ENCODE measurements at regions not wholly inside any gene's neighbourhood (a gene's known extent, or its start where the extent isn't known, plus 50 kb on each side); places are given as distances from the start of the nearest gene placed in this dataset.

DNA sequence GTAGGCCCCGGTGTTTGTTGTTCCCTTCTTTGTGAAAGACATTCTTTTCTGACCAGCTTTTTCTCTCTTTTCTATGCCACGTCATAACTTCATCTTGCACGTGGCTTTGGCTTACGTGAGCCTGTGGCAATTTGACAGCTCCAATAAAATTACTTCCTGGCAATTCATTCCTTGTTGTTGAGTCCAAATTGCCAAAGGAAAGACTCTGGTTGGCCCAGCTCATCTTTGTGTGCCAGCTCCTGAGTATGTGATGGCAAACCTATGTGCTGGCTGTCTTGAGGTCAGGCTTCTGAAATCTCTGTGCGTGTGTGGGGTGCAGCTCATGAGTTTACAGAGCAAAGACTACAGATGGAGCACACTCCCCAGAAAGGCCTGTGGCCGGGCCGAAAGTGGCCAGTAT lies 272.5 kb upstream of the SGK1 start:
- ChIA-PET POLR2A (ENCODE audit: partially characterized antibody) (interaction anchor here (0.7 kb wide), 1 partner anchor 271 kb away, joined by 3 read pairs; no protein-coding TSS in a partner anchor), CTCF (ENCODE audit: partially characterized antibody) (interaction anchor here (1.6 kb wide), 1 partner anchor 51 kb away, joined by 9 read pairs; no protein-coding TSS in a partner anchor)
- FAIRE-seq (no peak), DNase-seq (ENCODE audit: low read depth in 1 of 2, low spot score in 2 of 2) (no peak)
- Histone ChIP-seq H3K79me1 (ENCODE audit: low read depth, low read length) (no peaks in the 10 kb centered on the region), H2BK120ac (replicated peaks; ENCODE audit: low read depth, low read length) (no peak overlapping the region), H2BK15ac (ENCODE audit: low read length) (no peak overlapping the region), H3K79me2 (ENCODE audit: control insufficient read depth in 1 of 2, insufficient read depth in 2 of 2, low read length in 2 of 2) (no peaks in the 10 kb centered on the region), H3K23ac (ENCODE audit: insufficient read length) (no peak overlapping the region), H3K4me2 (ENCODE audit: insufficient read depth in 1 of 2, low read depth in 2 of 2, low read length in 2 of 2) (no peak overlapping the region), H3K9ac (replicated peaks in 1 of 4; ENCODE audit: extremely low read depth in 1 of 4, low read depth in 3 of 4, low read length in 3 of 4) (no peak overlapping the region), H4K91ac (replicated peaks; ENCODE audit: insufficient read length, low read length) (no peak overlapping the region), H3K36me3 (ENCODE audit: control insufficient read depth in 2 of 4, insufficient read depth in 4 of 4, low read length in 3 of 4) (no peaks in the 10 kb centered on the region), H3K56ac (replicated peaks; ENCODE audit: insufficient read length, low read depth, low read length) (no peak overlapping the region), H3K18ac (ENCODE audit: extremely low read depth, low read length) (no peak overlapping the region), H4K5ac (ENCODE audit: insufficient read length, low read depth, low read length) (no peak overlapping the region), H3K4ac (replicated peaks; ENCODE audit: insufficient read length, low read depth, low read length) (no peak overlapping the region), H4K8ac (ENCODE audit: extremely low read depth, insufficient read depth, low read length) (no peak overlapping the region), H3K4me3 (ENCODE audit: extremely low read depth in 1 of 4, insufficient read depth in 2 of 4, low read depth in 3 of 4, low read length in 4 of 4) (no peak overlapping the region), H3K9me3 (ENCODE audit: insufficient read depth in 2 of 2, low read depth in 1 of 2, low read length in 1 of 2) (no peaks in the 10 kb centered on the region), H2AK5ac (ENCODE audit: low read depth, low read length) (no peak overlapping the region), H3K14ac (ENCODE audit: insufficient read length) (no peak overlapping the region), H3K4me1 (replicated peaks in 1 of 4; ENCODE audit: control insufficient read depth in 3 of 4, insufficient read depth in 4 of 4, low read length in 3 of 4) (peaks cover 0 to 2% (median 0%) of the 10 kb centered on the region in 4 experiments; a peak in 1 of 7 replicates), H3K23me2 (ENCODE audit: low read depth, low read length) (no peaks in the 10 kb centered on the region; the same call in 1 of the 2 replicates), H2BK12ac (ENCODE audit: low read depth, low read length) (no peak overlapping the region), H3K27me3 (replicated peaks in 1 of 4; ENCODE audit: control insufficient read depth in 3 of 4, extremely low read depth in 1 of 4, insufficient read depth in 3 of 4, low read length in 3 of 4) (no peaks in the 10 kb centered on the region), H2BK20ac (ENCODE audit: low read length) (no peak overlapping the region), H2AFZ (ENCODE audit: low read length) (no peak overlapping the region), H3K27ac (ENCODE audit: low read depth, low read length) (no peak overlapping the region), H2BK5ac (ENCODE audit: low read depth, low read length) (no peak overlapping the region), H4K20me1 (replicated peaks in 1 of 2; ENCODE audit: control insufficient read depth in 1 of 2, insufficient read depth in 2 of 2, low read length in 2 of 2) (no peaks in the 10 kb centered on the region)
- 83% methylated on average over 7 of the region's 7 CpGs; no CpG with 5 or more reads in 1 of the 2 experiments for WGBS, 2 experiments (ENCODE audit: extremely low coverage in 1 of 2, insufficient coverage in 1 of 2, insufficient read length in 1 of 2, insufficient replicate concordance in 2 of 2, low coverage in 1 of 2, low lambda C conversion rate in 2 of 2, missing lambda C conversion rate in 1 of 2)
- TF ChIP-seq CHD2 (IDR thresholded peaks at IDR 0.05; ENCODE audit: low read length), result no peak
- no peak for TF ChIP-seq EP300 (IDR thresholded peaks at IDR 0.05; ENCODE audit: borderline replicate concordance in 1 of 2, low read depth in 2 of 2, low read length in 2 of 2)
- TF ChIP-seq BRCA1 (IDR thresholded peaks at IDR 0.05; ENCODE audit: low read depth, low read length), result no peak
- no peak for TF ChIP-seq POLR2AphosphoS5 (IDR thresholded peaks at IDR 0.05; ENCODE audit: low read depth, low read length)
- TF ChIP-seq, protein P1, sequence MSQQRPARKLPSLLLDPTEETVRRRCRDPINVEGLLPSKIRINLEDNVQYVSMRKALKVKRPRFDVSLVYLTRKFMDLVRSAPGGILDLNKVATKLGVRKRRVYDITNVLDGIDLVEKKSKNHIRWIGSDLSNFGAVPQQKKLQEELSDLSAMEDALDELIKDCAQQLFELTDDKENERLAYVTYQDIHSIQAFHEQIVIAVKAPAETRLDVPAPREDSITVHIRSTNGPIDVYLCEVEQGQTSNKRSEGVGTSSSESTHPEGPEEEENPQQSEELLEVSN (IDR thresholded peaks at IDR 0.05), result no peak
- TF ChIP-seq ZNF274 (IDR thresholded peaks at IDR 0.05; ENCODE audit: borderline replicate concordance, extremely low read depth, low read length), result no peak
- no peak for TF ChIP-seq SP1 (IDR thresholded peaks at IDR 0.05; ENCODE audit: low read depth, low read length)
- TF ChIP-seq SP2 (IDR thresholded peaks at IDR 0.05; ENCODE audit: low read length), result no peak
